ENCODE measurements at regions not wholly inside any gene's neighbourhood (a gene's known extent, or its start where the extent isn't known, plus 50 kb on each side); places are given as distances from the start of the nearest gene placed in this dataset.
"Not testable (repeated sequence)": the region's sequence is repeated elsewhere in the genome, so short reads cannot be mapped to it uniquely, and the experiment has no call there.

DNA sequence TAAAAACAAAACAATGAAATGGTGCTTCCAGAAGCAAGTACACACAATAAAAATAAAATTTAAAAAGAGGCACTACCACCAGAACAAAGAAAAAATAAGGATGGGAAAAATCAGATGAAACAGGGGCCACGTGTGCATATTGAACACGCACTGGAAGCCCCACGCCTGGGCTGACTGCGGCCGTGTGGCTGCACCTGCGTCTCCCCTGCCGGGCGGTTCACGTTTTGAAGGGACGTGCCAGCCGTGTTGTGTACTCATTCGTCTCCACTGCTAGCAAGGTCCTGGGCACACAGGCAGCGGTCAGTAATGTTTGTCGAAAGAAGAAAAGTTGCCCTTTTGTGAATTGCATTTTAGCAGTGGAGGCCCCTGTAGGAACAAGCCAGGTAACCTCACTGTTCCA, 255.9 kb upstream of the RNF32 start:
- no peak for DNase-seq (ENCODE audit: low read depth in 2 of 2)

DNA sequence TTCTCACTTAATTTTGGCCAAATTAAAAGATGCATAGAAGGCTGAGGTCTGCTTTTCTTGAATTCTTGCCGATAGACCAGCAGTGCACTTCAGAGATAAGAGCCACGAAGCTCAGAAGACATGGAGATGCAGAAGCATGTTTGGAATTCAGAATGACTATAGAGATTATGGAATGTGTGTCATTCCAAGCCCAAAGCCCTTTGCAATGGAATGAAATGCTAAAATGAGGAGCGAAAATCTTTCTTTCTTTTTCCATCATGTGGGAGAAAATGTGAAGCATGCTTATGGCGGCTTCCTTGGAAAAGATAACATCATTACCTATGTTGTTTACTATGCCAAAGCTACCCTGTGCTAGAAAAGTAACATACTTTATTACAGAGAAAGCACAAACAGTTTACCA, 257.0 kb upstream of the RNF32 start:
- no peak for DNase-seq (ENCODE audit: low read depth in 2 of 2)

DNA sequence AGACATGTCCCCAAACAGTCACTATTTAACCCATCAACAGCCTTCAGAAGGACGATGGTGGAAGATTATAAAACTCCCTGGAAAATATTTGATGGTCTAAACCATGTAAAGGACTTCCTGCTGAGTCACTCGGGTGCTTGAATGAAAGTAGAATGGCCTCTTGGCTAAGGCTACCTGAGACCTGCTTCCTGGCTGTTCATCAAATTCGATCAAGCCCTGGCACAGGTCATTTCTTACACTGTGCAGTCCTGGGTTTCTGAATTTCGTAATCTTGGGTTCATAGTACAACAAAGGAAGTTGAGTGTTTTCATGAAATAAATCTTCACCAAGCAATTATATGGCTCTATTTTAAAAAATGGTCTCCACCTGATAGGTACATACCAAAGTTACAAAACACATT, 260.3 kb upstream of the RNF32 start:
- no peak for DNase-seq (ENCODE audit: low read depth in 2 of 2)

DNA sequence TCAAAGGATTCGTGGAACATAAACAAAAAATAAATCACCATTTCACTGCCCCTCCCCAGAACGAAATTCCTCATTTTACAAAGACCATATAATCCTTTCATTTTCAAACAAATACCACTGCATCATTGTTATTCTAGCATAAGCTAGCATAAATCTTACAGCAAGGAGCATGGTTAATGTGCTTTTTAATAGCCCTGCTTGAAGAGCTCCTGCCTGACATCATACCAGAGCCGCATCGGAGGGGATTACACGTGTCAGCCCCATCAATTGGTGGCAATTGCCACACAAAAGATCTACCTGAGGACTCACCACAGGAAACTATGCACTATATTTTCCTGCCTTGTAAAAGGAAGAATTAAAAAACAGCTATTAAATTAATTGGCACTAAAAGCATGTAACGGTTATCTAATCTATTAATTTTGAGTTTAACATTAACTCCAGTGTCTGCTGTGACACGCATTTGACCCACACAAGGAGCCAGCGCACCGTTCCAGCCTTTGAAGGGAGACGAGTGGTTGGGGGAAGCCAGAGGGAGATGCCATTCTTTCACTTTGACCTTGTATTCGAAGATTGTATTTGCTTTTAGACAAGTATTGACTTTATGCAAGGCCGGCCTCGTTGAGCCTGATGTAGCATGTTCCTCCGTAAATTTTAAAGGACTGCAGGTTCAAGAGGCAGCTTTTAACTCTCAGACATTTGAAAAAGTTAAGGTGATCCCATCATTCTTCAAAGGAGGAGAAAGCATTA, 261.1 kb upstream of the RNF32 start:
- DNase-seq (ENCODE audit: low read depth in 2 of 2): no peak

DNA sequence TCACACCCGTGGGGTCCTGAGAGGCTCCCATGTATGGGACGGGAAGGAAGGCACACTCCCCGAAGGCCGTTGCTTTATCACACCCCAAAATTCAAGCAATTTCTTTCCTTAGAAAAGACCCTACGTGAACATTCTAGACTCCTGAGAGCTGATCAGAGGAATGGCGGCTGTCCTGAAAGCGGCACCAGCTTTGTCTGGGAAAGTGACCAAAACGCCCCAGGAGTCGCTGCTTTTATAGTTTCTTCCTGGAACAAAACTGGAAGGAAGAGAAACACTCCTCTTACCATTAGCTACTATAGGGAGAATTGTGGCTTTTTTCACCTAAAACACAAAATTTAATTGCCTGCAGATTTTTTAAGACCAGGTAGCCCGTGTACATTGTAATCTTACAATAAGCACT, 261.8 kb upstream of the RNF32 start:
- DNase-seq (ENCODE audit: low read depth in 2 of 2): no peak

DNA sequence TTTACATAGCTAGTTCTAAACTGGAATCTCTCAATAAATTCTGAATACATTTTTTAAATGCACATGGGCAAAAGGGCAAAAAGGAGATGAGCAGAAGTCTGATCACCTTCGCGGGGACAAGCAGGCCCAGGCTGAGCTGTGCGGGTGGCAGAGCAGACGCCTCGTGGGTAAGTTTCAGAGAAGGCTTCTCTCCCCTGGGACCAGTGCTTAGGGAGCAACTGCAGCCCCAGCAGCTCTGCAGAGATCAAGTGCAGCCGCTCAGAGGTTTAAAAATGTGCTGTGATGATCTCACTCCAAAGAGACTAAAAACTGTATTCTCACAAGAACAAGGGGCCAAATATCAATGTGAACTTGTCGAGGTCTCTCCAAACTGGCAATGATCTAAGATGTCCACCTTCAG, 264.3 kb upstream of the RNF32 start:
- no peak for DNase-seq (ENCODE audit: low read depth in 2 of 2)

DNA sequence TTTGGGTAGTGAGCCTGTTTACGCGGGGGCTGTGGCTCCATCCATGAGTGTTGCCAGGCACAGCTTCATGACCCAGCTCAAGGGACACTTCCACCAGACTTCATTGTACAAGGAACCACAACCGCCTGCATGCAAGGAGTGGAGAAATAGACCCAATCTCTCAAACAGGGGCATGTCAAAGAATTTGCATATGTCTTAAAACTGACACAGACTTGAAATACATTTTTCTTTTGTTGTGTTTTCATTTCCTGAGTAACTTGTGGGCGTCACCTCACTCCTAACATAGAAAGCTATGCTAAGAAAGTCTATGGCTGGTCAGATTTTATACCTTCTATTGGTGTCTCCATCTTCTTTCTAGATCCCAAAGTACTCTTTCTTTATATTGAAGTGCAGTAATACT, 266.2 kb upstream of the RNF32 start:
- no peak for DNase-seq (ENCODE audit: low read depth in 2 of 2)

DNA sequence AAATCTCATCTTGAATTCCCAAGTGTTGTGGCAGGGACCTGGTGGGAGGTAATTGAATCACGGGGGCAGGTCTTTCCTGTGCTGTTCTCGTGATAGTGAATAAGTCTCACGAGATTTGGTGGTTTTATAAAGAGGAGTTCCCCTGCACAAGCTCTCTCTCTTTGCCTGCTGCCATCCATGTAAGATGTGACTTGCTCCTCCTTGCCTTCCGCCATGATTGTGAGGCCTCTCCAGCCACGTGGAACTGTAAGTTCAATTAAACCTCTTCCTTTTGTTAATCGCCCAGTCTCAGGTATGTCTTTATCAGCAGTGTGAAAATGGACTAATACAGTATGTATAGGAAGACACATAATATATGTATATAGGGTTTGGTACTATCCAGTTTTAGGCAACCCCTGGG, 270.6 kb upstream of the RNF32 start:
- not testable (repeated sequence) for DNase-seq (ENCODE audit: low read depth in 2 of 2)

DNA sequence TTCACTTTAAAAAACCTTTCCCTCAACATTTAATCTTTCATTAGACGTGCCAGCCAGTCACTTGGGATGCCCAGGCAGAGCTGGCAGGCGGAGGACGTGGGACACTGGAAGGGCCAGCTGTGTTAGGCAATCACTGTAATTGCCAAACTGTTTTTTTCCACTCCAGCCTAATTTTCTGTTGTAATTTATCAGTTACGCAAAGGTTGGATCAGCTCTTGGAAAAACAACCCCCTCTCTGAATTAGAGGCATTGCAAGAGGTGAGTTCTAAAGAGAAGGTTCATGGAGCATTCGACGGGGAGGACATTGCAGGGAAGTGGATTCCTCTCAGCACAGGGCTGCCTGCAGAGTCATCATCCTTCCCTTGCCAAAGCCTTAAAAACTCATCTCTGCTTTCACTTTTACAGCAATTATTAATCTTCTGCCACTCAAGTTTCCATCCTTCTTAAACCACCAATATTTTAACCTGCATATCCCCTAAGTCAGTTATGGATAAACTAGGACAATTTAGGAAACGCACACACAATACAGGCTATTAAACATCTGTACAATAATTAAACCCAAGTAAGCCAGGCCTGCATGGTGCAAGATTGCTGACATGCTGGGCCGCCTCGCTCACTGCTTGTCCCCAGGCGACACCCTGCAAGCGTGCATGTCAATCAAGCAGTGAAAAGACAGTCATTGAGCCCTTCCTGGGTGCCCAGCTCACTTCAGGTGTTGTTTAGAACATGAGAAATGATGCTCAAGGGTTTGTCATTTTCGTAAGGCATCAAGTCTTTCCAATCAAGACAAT, 272.3 kb upstream of the RNF32 start:
- DNase-seq (ENCODE audit: low read depth in 2 of 2): no peak

DNA sequence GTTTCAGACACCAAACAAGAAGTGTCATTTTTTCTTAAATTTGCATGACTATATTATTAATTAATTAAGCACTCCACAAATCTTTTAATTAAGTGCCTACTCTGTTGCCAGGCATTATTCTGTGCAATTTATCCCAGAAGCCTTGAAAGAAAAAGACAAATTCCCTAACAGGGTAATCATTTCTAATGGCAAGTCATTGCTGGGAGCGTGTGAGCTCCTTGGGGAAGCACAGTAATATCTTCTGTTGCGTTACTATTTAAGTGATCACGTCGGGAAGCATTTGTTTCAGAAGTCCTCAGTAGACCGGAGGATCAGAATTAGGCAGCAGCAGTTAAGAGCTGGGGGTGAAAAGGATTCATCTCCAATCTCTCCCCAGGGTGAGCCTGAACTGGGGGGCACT, 276.8 kb upstream of the RNF32 start:
- DNase-seq (ENCODE audit: low read depth in 2 of 2): no peak

DNA sequence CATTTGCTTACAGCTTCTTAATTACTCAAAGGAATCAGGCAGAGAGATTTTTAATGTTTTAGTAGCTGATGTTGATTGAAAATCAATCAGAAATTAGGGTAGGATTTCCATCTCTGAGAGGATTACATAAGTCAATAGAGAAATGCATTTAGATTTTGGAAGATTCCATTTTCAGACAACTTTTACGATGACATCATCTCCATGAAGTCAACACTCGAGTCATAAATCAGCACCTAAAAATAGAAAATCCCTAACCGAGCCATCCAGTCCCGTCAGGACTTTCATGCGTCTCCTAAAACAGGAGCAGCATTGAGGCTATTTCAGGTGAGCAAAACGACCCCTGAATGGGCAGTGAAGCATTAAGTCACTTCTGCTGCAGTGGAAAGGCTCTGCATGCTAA, 279.7 kb upstream of the RNF32 start:
- no peak for DNase-seq (ENCODE audit: low read depth in 2 of 2)

DNA sequence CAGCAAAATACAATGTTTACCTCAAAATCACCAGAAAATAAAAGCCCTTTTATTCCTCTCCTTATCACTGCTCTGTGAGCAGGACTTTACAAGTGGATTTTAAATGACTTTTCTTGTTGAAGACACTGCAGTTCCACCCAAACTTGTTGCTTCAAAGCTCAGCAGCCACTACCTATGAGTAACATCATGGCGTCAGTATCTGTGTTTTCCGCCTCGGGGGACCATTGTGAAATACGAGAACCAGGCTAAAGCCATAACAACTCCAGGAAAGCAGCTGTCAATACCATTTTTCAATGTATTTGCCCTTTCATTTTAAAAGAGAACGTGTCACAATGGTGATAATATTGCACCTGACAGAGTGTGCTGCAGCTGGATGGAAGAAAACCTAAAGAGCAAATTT, 284.0 kb upstream of the RNF32 start:
- no peak for DNase-seq (ENCODE audit: low read depth in 2 of 2)

DNA sequence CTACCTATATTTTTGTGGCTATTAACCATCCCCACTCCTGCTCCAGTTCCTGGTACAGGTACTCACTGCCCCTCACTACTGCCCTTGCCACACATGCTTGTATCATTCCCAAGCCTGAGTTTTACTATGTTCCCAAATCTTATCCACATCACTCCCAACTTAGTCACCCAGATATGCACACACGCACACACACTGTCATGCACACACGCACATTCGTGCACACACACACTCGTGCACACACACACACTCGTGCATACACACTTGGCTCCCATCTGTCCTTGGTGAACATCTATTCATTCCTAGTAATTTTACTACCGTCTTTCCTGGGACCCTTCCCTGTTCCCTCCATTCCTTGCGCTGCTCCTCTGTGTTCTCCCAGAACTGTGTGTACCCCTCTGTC, 287.2 kb upstream of the RNF32 start:
- no peak for DNase-seq (ENCODE audit: low read depth in 2 of 2)

DNA sequence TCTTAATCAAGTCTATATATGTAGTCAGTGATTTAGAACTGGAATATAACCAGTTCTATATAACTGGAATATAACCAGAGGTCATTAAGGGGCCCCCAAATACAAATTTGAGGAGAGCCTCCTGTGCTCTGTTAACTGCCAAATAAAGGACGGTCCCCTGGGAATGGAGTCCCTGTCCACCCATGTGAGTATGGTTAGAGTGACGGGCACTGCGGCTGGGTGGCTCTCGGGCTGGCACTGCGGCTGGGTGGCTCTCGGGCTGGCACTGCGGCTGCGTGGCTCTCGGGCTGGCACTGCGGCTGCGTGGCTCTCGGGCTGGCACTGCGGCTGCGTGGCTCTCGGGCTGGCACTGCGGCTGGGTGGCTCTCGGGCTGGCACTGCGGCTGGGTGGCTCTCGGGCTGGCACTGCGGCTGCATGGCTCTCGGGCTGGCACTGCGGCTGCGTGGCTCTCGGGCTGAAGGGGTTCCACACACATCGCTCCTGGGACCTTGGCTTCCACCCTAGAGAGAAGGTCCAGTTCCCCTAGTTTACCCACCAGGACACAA, 292.8 kb upstream of the RNF32 start:
- not testable (repeated sequence) for DNase-seq (ENCODE audit: low read depth in 2 of 2)

DNA sequence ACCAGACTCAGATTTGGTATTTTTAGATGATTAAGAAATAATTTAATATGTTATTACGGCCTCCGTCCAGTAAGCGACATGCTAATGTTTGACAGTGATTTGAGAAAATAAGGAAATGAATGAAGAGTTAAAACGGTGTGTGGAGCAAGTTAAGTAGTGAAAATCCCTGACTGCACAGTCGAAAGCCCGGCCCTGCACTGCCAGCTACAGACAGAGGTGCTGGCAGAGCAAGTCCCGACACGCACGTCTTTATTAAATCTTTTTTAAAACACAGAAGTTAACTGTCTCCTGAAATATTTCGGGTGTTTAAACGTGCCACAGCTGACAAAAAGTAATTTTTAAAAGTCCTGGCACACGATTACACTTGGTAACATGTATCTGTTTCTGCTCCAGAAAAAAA, 293.4 kb upstream of the RNF32 start:
- no peak for DNase-seq (ENCODE audit: low read depth in 2 of 2)

DNA sequence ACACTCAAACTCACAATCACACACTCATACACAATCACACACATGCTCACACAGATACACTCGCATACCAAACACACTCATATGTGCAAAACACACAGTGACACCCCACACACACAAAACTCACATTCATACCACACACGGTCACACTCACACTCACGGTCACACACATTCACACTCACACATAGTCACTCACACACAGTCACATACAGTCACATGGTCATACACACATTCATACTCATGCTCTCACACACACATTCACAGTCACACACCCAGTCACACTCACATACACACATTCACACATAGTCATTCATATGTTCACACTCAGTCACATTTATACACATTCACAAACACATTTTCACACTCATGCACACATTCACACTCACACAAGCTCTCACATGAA, 296.0 kb upstream of the RNF32 start:
- DNase-seq (ENCODE audit: low read depth in 2 of 2): no peak

DNA sequence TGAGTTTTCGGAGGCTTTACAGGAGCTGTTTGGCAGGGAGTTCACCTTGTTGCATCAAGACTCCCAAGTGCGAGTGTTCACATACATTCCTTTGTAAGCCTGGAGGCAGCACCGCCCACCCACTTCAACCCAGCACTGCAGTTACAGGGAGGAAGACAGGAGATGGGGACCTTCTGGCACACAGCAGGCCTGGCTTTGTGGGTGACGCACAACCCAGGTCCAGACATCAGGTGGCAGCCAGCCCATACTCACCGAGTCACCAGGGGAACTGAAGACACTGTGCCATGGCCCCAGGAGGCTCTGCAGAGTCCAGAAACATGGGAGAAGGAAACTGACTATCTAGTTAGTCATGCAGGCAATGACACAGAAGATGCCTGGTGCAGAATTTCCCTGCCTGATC, 305.9 kb upstream of the RNF32 start:
- no peak for DNase-seq (ENCODE audit: low read depth in 2 of 2)

DNA sequence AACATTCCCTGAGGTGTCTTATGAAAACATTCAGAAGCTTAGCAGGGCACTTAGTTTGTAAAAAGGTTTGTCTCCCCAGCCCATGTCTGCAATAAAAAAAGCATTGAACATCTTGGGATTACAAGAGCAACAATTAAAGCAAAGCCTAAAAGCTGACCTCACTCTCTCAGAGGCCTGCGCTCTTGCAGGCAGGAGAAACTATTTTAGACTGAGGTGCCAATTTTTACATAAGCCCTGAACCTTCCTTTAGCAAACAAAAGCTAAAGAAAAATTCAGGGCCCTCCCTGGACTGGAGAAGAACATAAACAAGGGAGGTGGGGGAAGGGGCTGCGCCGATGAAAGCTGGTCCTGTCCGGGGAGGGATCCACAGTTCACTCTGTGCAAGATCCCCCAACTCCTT, 312.7 kb upstream of the RNF32 start:
- no peak for DNase-seq (ENCODE audit: low read depth in 2 of 2)

DNA sequence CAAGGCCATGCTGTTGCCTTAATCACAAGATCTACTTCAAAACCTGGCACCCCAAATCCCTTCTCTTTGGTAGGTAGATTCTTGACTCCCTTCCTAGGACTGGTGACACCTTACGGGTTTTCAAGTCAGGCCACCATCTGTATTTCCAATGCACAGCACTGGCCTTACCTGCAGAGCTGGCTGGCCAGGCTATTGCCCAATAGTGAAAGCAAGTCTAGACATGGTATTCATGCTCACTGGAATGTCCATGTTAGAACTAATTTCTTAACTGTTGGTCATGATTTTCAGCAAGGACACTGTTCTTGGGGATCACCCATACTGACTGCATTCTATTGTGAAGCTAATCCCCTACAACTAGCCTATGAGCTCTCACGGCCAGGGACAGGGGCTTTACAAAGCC, 313.1 kb upstream of the RNF32 start:
- DNase-seq (ENCODE audit: low read depth in 2 of 2): no peak

DNA sequence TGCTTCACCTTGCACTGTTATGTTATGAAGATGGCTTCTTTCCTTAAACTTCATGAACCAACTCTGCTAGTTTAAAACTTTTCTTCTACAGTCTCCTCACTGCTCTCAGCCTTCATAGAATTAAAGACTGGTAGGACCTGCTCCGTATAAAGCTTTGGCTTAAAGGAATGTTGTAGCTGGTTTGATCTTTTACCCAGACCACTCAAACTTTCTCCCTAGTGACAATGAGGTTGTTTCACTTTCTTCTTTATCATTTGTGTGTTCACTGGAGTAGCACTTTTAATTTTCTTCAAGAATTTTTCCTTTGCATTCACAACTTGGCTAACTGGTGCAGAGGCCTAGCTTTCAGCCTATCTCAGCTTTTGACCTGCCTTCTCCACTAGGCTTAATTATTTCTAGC, 316.4 kb upstream of the RNF32 start:
- DNase-seq (ENCODE audit: low read depth in 2 of 2): no peak

DNA sequence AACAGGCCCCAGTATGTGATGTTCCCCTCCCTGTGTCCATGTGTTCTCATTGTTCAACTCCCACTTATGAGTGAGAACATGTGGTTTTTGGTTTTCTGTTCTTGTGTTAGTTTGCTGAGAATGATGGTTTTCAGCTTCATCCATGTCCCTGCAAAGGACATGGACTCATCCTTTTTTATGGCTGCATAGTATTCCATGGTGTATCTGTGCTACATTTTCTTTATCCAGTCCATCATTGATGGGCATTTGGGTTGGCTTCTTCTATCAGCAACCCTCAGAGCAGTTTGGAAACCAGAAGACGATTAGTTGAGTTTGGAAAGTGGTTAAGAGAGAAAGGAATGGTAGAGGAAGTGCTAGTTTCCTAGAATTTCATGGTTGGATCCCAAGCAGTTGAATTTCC, 319.1 kb upstream of the RNF32 start:
- DNase-seq (ENCODE audit: low read depth in 2 of 2): not testable (repeated sequence)

DNA sequence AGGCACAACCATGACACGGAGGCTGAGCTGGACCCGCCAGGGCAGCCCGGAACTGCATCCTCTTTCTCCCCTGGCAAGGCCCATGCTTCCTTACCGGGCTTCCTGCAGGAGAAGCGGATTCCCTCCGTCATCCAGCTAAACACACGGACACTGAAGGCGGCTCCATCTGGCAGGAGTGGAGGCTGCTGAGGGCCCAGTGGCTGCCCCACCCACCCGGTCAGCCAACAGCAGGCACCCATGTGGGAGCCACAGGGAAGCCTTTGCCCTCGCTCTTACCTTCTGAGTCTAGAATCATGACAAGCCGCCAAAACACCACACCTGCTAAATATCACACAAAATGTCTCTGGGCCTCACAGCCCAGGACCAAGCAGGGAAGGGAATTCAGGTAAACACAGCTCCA, 321.6 kb upstream of the RNF32 start:
- no peak for DNase-seq (ENCODE audit: low read depth in 2 of 2)

DNA sequence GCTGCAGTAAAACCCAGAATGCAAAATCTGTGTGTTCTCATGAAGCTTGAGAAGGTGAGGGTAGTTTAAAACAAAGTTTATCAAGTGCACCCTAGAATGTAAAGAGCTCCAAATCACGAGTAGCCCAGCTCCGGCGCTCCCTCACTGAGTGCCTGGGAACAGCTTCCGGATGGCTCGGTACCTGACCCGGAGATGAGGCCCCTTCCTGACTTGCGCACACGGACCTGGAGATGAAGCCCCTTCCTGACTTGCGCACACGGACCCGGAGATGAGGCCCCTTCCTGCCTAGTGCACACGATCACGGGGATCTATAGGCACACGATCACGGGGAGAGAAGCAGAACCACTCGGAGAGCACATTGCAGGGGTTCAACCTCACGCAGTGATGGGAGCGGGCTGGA, 322.1 kb upstream of the RNF32 start:
- DNase-seq (ENCODE audit: low read depth in 2 of 2): no peak

Measured in stimulated activated CD4-positive, alpha-beta T cell treated with anti-CD3 and anti-CD28 coated beads, Interleukin-15, amount 100 ng/mL, for 48 hours (primary cell).